ENCODE measurements at regions not wholly inside any gene's neighbourhood (a gene's known extent, or its start where the extent isn't known, plus 50 kb on each side); places are given as distances from the start of the nearest gene placed in this dataset.

DNA sequence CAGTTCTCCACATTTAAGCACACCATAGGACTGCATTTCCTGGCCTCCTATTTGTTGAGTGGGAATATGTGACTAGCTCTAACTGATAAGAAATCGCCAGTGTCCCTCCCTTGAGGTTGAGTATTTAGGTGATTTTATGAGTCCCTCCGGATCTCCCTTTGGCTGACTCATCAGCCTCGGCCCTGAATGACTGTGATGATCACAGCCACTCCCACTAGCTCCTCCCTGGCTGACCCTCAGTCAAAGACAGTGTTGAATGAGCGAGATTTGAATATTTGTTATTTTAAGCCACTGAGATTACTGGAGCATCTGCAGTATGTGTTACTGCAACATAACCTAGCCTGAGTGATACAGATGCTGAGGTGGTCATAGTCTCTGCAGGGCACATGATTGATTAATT lies 515.3 kb downstream of the EPHB1 start:
- Histone ChIP-seq H3K27me3 (no peaks in the 10 kb centered on the region), H3K4me1 (no peaks in the 10 kb centered on the region), H3K4me3 (no peak overlapping the region), H3K9me3 (no peaks in the 10 kb centered on the region), H3K27ac (no peak overlapping the region), H3K36me3 (no peaks in the 10 kb centered on the region)
- TF ChIP-seq POLR2A (IDR thresholded peaks at IDR 0.05) = no peak
- no peak for TF ChIP-seq POLR2AphosphoS5 (IDR thresholded peaks at IDR 0.05)
- TF ChIP-seq EP300 (IDR thresholded peaks at IDR 0.05) = no peak
- TF ChIP-seq, protein P1, sequence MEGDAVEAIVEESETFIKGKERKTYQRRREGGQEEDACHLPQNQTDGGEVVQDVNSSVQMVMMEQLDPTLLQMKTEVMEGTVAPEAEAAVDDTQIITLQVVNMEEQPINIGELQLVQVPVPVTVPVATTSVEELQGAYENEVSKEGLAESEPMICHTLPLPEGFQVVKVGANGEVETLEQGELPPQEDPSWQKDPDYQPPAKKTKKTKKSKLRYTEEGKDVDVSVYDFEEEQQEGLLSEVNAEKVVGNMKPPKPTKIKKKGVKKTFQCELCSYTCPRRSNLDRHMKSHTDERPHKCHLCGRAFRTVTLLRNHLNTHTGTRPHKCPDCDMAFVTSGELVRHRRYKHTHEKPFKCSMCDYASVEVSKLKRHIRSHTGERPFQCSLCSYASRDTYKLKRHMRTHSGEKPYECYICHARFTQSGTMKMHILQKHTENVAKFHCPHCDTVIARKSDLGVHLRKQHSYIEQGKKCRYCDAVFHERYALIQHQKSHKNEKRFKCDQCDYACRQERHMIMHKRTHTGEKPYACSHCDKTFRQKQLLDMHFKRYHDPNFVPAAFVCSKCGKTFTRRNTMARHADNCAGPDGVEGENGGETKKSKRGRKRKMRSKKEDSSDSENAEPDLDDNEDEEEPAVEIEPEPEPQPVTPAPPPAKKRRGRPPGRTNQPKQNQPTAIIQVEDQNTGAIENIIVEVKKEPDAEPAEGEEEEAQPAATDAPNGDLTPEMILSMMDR (IDR thresholded peaks at IDR 0.05) = no peak
- no peak for ATAC-seq
- WGBS, 2 donors (ENCODE audit: low coverage in 1 of 2) = 18 to 33% methylated on average over 4 of the region's 4 CpGs

- H3K27ac ChIP-seq = no peak overlapping the region
- H3K36me3 ChIP-seq = no peaks in the 10 kb centered on the region
- H3K27me3 ChIP-seq = no peaks in the 10 kb centered on the region
- H3K4me3 ChIP-seq = no peak overlapping the region
- no peak for ATAC-seq
- no peak for TF ChIP-seq POLR2AphosphoS5 (IDR thresholded peaks at IDR 0.05)
- no peak for TF ChIP-seq POLR2A (IDR thresholded peaks at IDR 0.05)
- TF ChIP-seq EP300 (IDR thresholded peaks at IDR 0.05) = no peak
- TF ChIP-seq, protein P1 (IDR thresholded peaks at IDR 0.05) = no peak
- no peaks in the 10 kb centered on the region for H3K4me1 ChIP-seq
- H3K9me3 ChIP-seq = no peaks in the 10 kb centered on the region
- 56% methylated on average over 2 of the region's 5 CpGs; no CpG with 5 or more reads in 1 of the 2 donors for WGBS, 2 donors (ENCODE audit: low coverage in 1 of 2)
These were observed 516.6 kb downstream of the EPHB1 start for GRCh38 chr3:135311699-135312098.

- ATAC-seq = no peak
- Histone ChIP-seq H3K27ac (no peak overlapping the region), H3K4me3 (no peak overlapping the region), H3K9me3 (no peaks in the 10 kb centered on the region), H3K4me1 (no peaks in the 10 kb centered on the region), H3K27me3 (no peaks in the 10 kb centered on the region), H3K36me3 (no peaks in the 10 kb centered on the region)
- TF ChIP-seq, protein P1 (IDR thresholded peaks at IDR 0.05) = no peak
- TF ChIP-seq POLR2AphosphoS5 (IDR thresholded peaks at IDR 0.05) (no peak), POLR2A (IDR thresholded peaks at IDR 0.05) (no peak), EP300 (IDR thresholded peaks at IDR 0.05) (no peak)
- 100% methylated on average over 1 of the region's 1 CpG; no CpG with 5 or more reads in 1 of the 2 donors for WGBS, 2 donors (ENCODE audit: low coverage in 1 of 2)
These were observed 519.2 kb downstream of the EPHB1 start for GRCh38 chr3:135314237-135314636.

GRCh38 chr3:135324301-135324700 lies 529.2 kb downstream of the EPHB1 start:
- Histone ChIP-seq H3K27me3 (peaks cover 18% of the 10 kb centered on the region), H3K4me1 (no peaks in the 10 kb centered on the region), H3K27ac (no peak overlapping the region), H3K9me3 (no peaks in the 10 kb centered on the region), H3K4me3 (no peak overlapping the region), H3K36me3 (no peaks in the 10 kb centered on the region)
- 27% methylated on average over 3 to 5 of the region's 5 CpGs for WGBS, 2 donors (ENCODE audit: low coverage in 1 of 2)
- TF ChIP-seq, protein P1 (IDR thresholded peaks at IDR 0.05) = no peak
- no peak for TF ChIP-seq POLR2A (IDR thresholded peaks at IDR 0.05)
- no peak for TF ChIP-seq EP300 (IDR thresholded peaks at IDR 0.05)
- ATAC-seq = no peak

GRCh38 chr3:135325096-135325495 lies 530.0 kb downstream of the EPHB1 start:
- Histone ChIP-seq H3K27ac (no peak overlapping the region), H3K4me1 (no peaks in the 10 kb centered on the region), H3K36me3 (no peaks in the 10 kb centered on the region), H3K4me3 (no peak overlapping the region), H3K9me3 (no peaks in the 10 kb centered on the region), H3K27me3 (peaks cover 18% of the 10 kb centered on the region)
- ATAC-seq = no peak
- 25 to 60% methylated on average over 1 of the region's 1 CpG for WGBS, 2 donors (ENCODE audit: low coverage in 1 of 2)
- no peak for TF ChIP-seq EP300 (IDR thresholded peaks at IDR 0.05)
- TF ChIP-seq POLR2A (IDR thresholded peaks at IDR 0.05) = no peak

Data from gastroesophageal sphincter (tissue), 4 donors.